GM12891 (cell line): ENCODE measurements at regions not wholly inside any gene's neighbourhood (a gene's known extent, or its start where the extent isn't known, plus 50 kb on each side); places are given as distances from the start of the nearest gene placed in this dataset.

Source experiments
- PAX5 ChIP-seq: IDR thresholded peaks from 2 replicates; pipeline ENCODE4 v1.6.1; 2011; ENCODE audit warnings: low read length, moderate library complexity, mild to moderate bottlenecking; ENCODE audit not compliant: insufficient read depth, severe bottlenecking
- POLR2A ChIP-seq: IDR thresholded peaks from 2 replicates; pipeline ENCODE4 v1.6.1; 2011; ENCODE audit warnings: low read depth, low read length, control low read depth
- POLR2AphosphoS5 ChIP-seq: IDR thresholded peaks from 2 replicates; pipeline ENCODE4 v1.6.1; 2011; ENCODE audit warnings: low read depth, low read length, control low read depth
- POU2F2 ChIP-seq: IDR thresholded peaks from 2 replicates; pipeline ENCODE4 v1.6.1; 2011; ENCODE audit warnings: low read depth, mild to moderate bottlenecking, control low read depth, low read length, moderate library complexity
- SPI1 ChIP-seq: IDR thresholded peaks from 2 replicates; pipeline ENCODE4 v1.6.1; 2011; ENCODE audit warnings: low read depth, low read length, control low read depth
- TAF1 ChIP-seq: IDR thresholded peaks from 2 replicates; pipeline ENCODE4 v1.6.1; 2011; ENCODE audit warnings: low read depth, low read length, control low read depth

GRCh38 chr3:188036375-188037194 is 117.4 kb upstream of the LPP start:
- TF ChIP-seq POLR2AphosphoS5 = no peak
- TF ChIP-seq TAF1 = no peak
- no peak for TF ChIP-seq POLR2A
- TF ChIP-seq SPI1 = no peak
- no peak for TF ChIP-seq POU2F2
- no peak for TF ChIP-seq PAX5
